ENCODE measurements at regions not wholly inside any gene's neighbourhood (a gene's known extent, or its start where the extent isn't known, plus 50 kb on each side); places are given as distances from the start of the nearest gene placed in this dataset.

- no peaks in the 10 kb centered on the region for H3K4me1 ChIP-seq (ENCODE audit: control insufficient read depth in 3 of 3, insufficient read depth in 3 of 3, low read length in 3 of 3)
- peaks cover 0 to 4% (median 0%) of the 10 kb centered on the region in 3 donors for H3K27me3 ChIP-seq (ENCODE audit: control insufficient read depth in 3 of 3, insufficient read depth in 3 of 3, low read length in 3 of 3)
- H3K9ac ChIP-seq (ENCODE audit: low read depth in 1 of 3, low read length in 3 of 3): no peak overlapping the region
- H3K27ac ChIP-seq (ENCODE audit: low read depth, low read length): no peak overlapping the region
- no peaks in the 10 kb centered on the region for H3K36me3 ChIP-seq (ENCODE audit: control insufficient read depth in 3 of 3, insufficient read depth in 3 of 3, low read length in 3 of 3)
- no peak overlapping the region for H3K4me3 ChIP-seq (ENCODE audit: low read length in 3 of 3)
- H3K9me3 ChIP-seq (ENCODE audit: control insufficient read depth in 3 of 3, low read length in 3 of 3): peaks cover 0 to 2% (median 0%) of the 10 kb centered on the region in 3 donors
These were observed 91.2 kb upstream of the TMEM18 start for GRCh38 chr2:768451-768850.

- peaks cover 0 to 2% (median 0%) of the 10 kb centered on the region in 3 donors for H3K9me3 ChIP-seq (ENCODE audit: control insufficient read depth in 3 of 3, low read length in 3 of 3)
- no peak overlapping the region for H3K27ac ChIP-seq (ENCODE audit: low read depth, low read length)
- H3K27me3 ChIP-seq (ENCODE audit: control insufficient read depth in 3 of 3, insufficient read depth in 3 of 3, low read length in 3 of 3): peaks cover 0 to 4% (median 0%) of the 10 kb centered on the region in 3 donors
- no peaks in the 10 kb centered on the region for H3K36me3 ChIP-seq (ENCODE audit: control insufficient read depth in 3 of 3, insufficient read depth in 3 of 3, low read length in 3 of 3)
- no peak overlapping the region for H3K9ac ChIP-seq (ENCODE audit: low read depth in 1 of 3, low read length in 3 of 3)
- no peak overlapping the region for H3K4me3 ChIP-seq (ENCODE audit: low read length in 3 of 3)
- no peaks in the 10 kb centered on the region for H3K4me1 ChIP-seq (ENCODE audit: control insufficient read depth in 3 of 3, insufficient read depth in 3 of 3, low read length in 3 of 3)
These were observed 90.7 kb upstream of the TMEM18 start for GRCh38 chr2:767944-768343.

GRCh38 chr2:767440-767839 is 90.2 kb upstream of the TMEM18 start:
- H3K9ac ChIP-seq (ENCODE audit: low read depth in 1 of 3, low read length in 3 of 3): no peak overlapping the region
- H3K9me3 ChIP-seq (ENCODE audit: control insufficient read depth in 3 of 3, low read length in 3 of 3): peaks cover 0 to 2% (median 0%) of the 10 kb centered on the region in 3 donors
- H3K36me3 ChIP-seq (ENCODE audit: control insufficient read depth in 3 of 3, insufficient read depth in 3 of 3, low read length in 3 of 3): no peaks in the 10 kb centered on the region

GRCh38 chr2:766255-766654 is 89.0 kb upstream of the TMEM18 start:
- no peaks in the 10 kb centered on the region for H3K4me1 ChIP-seq (ENCODE audit: control insufficient read depth in 3 of 3, insufficient read depth in 3 of 3, low read length in 3 of 3)
- H3K36me3 ChIP-seq (ENCODE audit: control insufficient read depth in 3 of 3, insufficient read depth in 3 of 3, low read length in 3 of 3): no peaks in the 10 kb centered on the region
- no peak overlapping the region for H3K9ac ChIP-seq (ENCODE audit: low read depth in 1 of 3, low read length in 3 of 3)
- no peak overlapping the region for H3K4me3 ChIP-seq (ENCODE audit: low read length in 3 of 3)
- peaks cover 0 to 4% (median 0%) of the 10 kb centered on the region in 3 donors for H3K27me3 ChIP-seq (ENCODE audit: control insufficient read depth in 3 of 3, insufficient read depth in 3 of 3, low read length in 3 of 3)
- H3K27ac ChIP-seq (ENCODE audit: low read depth, low read length): no peak overlapping the region
- H3K9me3 ChIP-seq (ENCODE audit: control insufficient read depth in 3 of 3, low read length in 3 of 3): peaks cover 0 to 2% (median 0%) of the 10 kb centered on the region in 3 donors

More at GRCh38 chr2:767440-767839, 90.2 kb upstream of the TMEM18 start:
- no peaks in the 10 kb centered on the region for H3K4me1 ChIP-seq (ENCODE audit: control insufficient read depth in 3 of 3, insufficient read depth in 3 of 3, low read length in 3 of 3)
- no peak overlapping the region for H3K27ac ChIP-seq (ENCODE audit: low read depth, low read length)
- no peak overlapping the region for H3K4me3 ChIP-seq (ENCODE audit: low read length in 3 of 3)
- peaks cover 0 to 4% (median 0%) of the 10 kb centered on the region in 3 donors for H3K27me3 ChIP-seq (ENCODE audit: control insufficient read depth in 3 of 3, insufficient read depth in 3 of 3, low read length in 3 of 3)

- Histone ChIP-seq H3K9me3 (ENCODE audit: control insufficient read depth in 3 of 3, low read length in 3 of 3) (peaks cover 0 to 2% (median 0%) of the 10 kb centered on the region in 3 donors), H3K9ac (ENCODE audit: low read depth in 1 of 3, low read length in 3 of 3) (no peak overlapping the region), H3K27me3 (ENCODE audit: control insufficient read depth in 3 of 3, insufficient read depth in 3 of 3, low read length in 3 of 3) (peaks cover 0 to 4% (median 0%) of the 10 kb centered on the region in 3 donors), H3K4me3 (ENCODE audit: low read length in 3 of 3) (no peak overlapping the region), H3K36me3 (ENCODE audit: control insufficient read depth in 3 of 3, insufficient read depth in 3 of 3, low read length in 3 of 3) (no peaks in the 10 kb centered on the region), H3K4me1 (ENCODE audit: control insufficient read depth in 3 of 3, insufficient read depth in 3 of 3, low read length in 3 of 3) (no peaks in the 10 kb centered on the region), H3K27ac (ENCODE audit: low read depth, low read length) (no peak overlapping the region)
These were observed 88.2 kb upstream of the TMEM18 start for GRCh38 chr2:765369-765768.

GRCh38 chr2:763766-764525 is 86.7 kb upstream of the TMEM18 start:
- H3K36me3 ChIP-seq (ENCODE audit: control insufficient read depth in 3 of 3, insufficient read depth in 3 of 3, low read length in 3 of 3): no peaks in the 10 kb centered on the region
- H3K27me3 ChIP-seq (ENCODE audit: control insufficient read depth in 3 of 3, insufficient read depth in 3 of 3, low read length in 3 of 3): peaks cover 0 to 4% (median 0%) of the 10 kb centered on the region in 3 donors
- no peak overlapping the region for H3K27ac ChIP-seq (ENCODE audit: low read depth, low read length)
- H3K9me3 ChIP-seq (ENCODE audit: control insufficient read depth in 3 of 3, low read length in 3 of 3): peaks cover 0 to 2% (median 0%) of the 10 kb centered on the region in 3 donors
- H3K4me3 ChIP-seq (ENCODE audit: low read length in 3 of 3): no peak overlapping the region
- H3K9ac ChIP-seq (ENCODE audit: low read depth in 1 of 3, low read length in 3 of 3): no peak overlapping the region
- no peaks in the 10 kb centered on the region for H3K4me1 ChIP-seq (ENCODE audit: control insufficient read depth in 3 of 3, insufficient read depth in 3 of 3, low read length in 3 of 3)

GRCh38 chr2:762646-763045 is 85.4 kb upstream of the TMEM18 start:
- Histone ChIP-seq H3K27me3 (ENCODE audit: control insufficient read depth in 3 of 3, insufficient read depth in 3 of 3, low read length in 3 of 3) (peaks cover 0 to 4% (median 0%) of the 10 kb centered on the region in 3 donors), H3K27ac (ENCODE audit: low read depth, low read length) (no peak overlapping the region), H3K9me3 (ENCODE audit: control insufficient read depth in 3 of 3, low read length in 3 of 3) (peaks cover 0 to 2% (median 0%) of the 10 kb centered on the region in 3 donors), H3K9ac (ENCODE audit: low read depth in 1 of 3, low read length in 3 of 3) (no peak overlapping the region), H3K4me3 (ENCODE audit: low read length in 3 of 3) (no peak overlapping the region), H3K36me3 (ENCODE audit: control insufficient read depth in 3 of 3, insufficient read depth in 3 of 3, low read length in 3 of 3) (no peaks in the 10 kb centered on the region), H3K4me1 (ENCODE audit: control insufficient read depth in 3 of 3, insufficient read depth in 3 of 3, low read length in 3 of 3) (no peaks in the 10 kb centered on the region)

- Histone ChIP-seq H3K36me3 (ENCODE audit: control insufficient read depth in 3 of 3, insufficient read depth in 3 of 3, low read length in 3 of 3) (no peaks in the 10 kb centered on the region), H3K4me3 (ENCODE audit: low read length in 3 of 3) (no peak overlapping the region), H3K9me3 (ENCODE audit: control insufficient read depth in 3 of 3, low read length in 3 of 3) (peaks cover 0 to 2% (median 0%) of the 10 kb centered on the region in 3 donors), H3K27ac (ENCODE audit: low read depth, low read length) (no peak overlapping the region), H3K4me1 (ENCODE audit: control insufficient read depth in 3 of 3, insufficient read depth in 3 of 3, low read length in 3 of 3) (no peaks in the 10 kb centered on the region), H3K27me3 (ENCODE audit: control insufficient read depth in 3 of 3, insufficient read depth in 3 of 3, low read length in 3 of 3) (no peaks in the 10 kb centered on the region), H3K9ac (ENCODE audit: low read depth in 1 of 3, low read length in 3 of 3) (no peak overlapping the region)
These were observed 84.2 kb upstream of the TMEM18 start for GRCh38 chr2:761384-761783.

GRCh38 chr2:760001-760400 is 82.8 kb upstream of the TMEM18 start:
- Histone ChIP-seq H3K9me3 (ENCODE audit: control insufficient read depth in 3 of 3, low read length in 3 of 3) (no peaks in the 10 kb centered on the region), H3K9ac (ENCODE audit: low read depth in 1 of 3, low read length in 3 of 3) (no peak overlapping the region), H3K4me3 (ENCODE audit: low read length in 3 of 3) (no peak overlapping the region), H3K27ac (ENCODE audit: low read depth, low read length) (no peak overlapping the region), H3K27me3 (ENCODE audit: control insufficient read depth in 3 of 3, insufficient read depth in 3 of 3, low read length in 3 of 3) (peaks cover 0 to 4% (median 0%) of the 10 kb centered on the region in 3 donors), H3K4me1 (ENCODE audit: control insufficient read depth in 3 of 3, insufficient read depth in 3 of 3, low read length in 3 of 3) (no peaks in the 10 kb centered on the region), H3K36me3 (ENCODE audit: control insufficient read depth in 3 of 3, insufficient read depth in 3 of 3, low read length in 3 of 3) (no peaks in the 10 kb centered on the region)

GRCh38 chr2:758073-758820 is 81.0 kb upstream of the TMEM18 start:
- Histone ChIP-seq H3K4me3 (ENCODE audit: low read length in 3 of 3) (no peak overlapping the region), H3K4me1 (ENCODE audit: control insufficient read depth in 3 of 3, insufficient read depth in 3 of 3, low read length in 3 of 3) (no peaks in the 10 kb centered on the region), H3K27ac (ENCODE audit: low read depth, low read length) (no peak overlapping the region), H3K36me3 (ENCODE audit: control insufficient read depth in 3 of 3, insufficient read depth in 3 of 3, low read length in 3 of 3) (no peaks in the 10 kb centered on the region), H3K9ac (ENCODE audit: low read depth in 1 of 3, low read length in 3 of 3) (no peak overlapping the region), H3K27me3 (ENCODE audit: control insufficient read depth in 3 of 3, insufficient read depth in 3 of 3, low read length in 3 of 3) (peaks cover 0 to 4% (median under 1%) of the 10 kb centered on the region in 3 donors), H3K9me3 (ENCODE audit: control insufficient read depth in 3 of 3, low read length in 3 of 3) (no peaks in the 10 kb centered on the region)
